Nephron (organoid): ENCODE measurements at regions not wholly inside any gene's neighbourhood (a gene's known extent, or its start where the extent isn't known, plus 50 kb on each side); places are given as distances from the start of the nearest gene placed in this dataset.
A peak's percentile ranks its signal among the peaks of the same experiment; 100 is the strongest.

ENCODE experiments used
- H3K27ac Mint-ChIP-seq, 3 experiments: 2 replicates each; pipeline ENCODE4 v1.8.0; 2020; ENCODE audit warnings: mixed read lengths in 3 of 3, mild to moderate bottlenecking in 2 of 3, moderate library complexity in 1 of 3
- H3K27me3 Mint-ChIP-seq: 2 replicates; pipeline ENCODE4 v1.8.0; 2021; ENCODE audit warnings: low read depth, mild to moderate bottlenecking, moderate library complexity, mixed read lengths
- H3K36me3 Mint-ChIP-seq: 2 replicates; pipeline ENCODE4 v1.8.0; 2020; ENCODE audit warnings: low read depth, mixed read lengths
- H3K4me1 Mint-ChIP-seq: 2 replicates; pipeline ENCODE4 v1.8.0; 2020; ENCODE audit warnings: mixed read lengths
- H3K4me3 Mint-ChIP-seq, 3 experiments: 2 replicates each; pipeline ENCODE4 v1.8.0; 2020; ENCODE audit warnings: mild to moderate bottlenecking in 3 of 3, mixed read lengths in 3 of 3, moderate library complexity in 2 of 3
- H3K9me3 Mint-ChIP-seq: 2 replicates; pipeline ENCODE4 v1.8.0; 2020; ENCODE audit warnings: mixed read lengths
- CTCF ChIP-seq, 3 experiments: fragments of 200-600 bp; sonication (generic); IDR thresholded peaks; one replicate each; pipeline ENCODE4 v1.5.0; 2021; ENCODE audit warnings: antibody characterized with exemption in 3 of 3; ENCODE audit not compliant: unreplicated experiment in 3 of 3

GRCh38 chr15:67944010-67944641 is 104.3 kb upstream of the RNU6-1 start:
- Mint-ChIP-seq H3K9me3 (no peaks in the 10 kb centered on the region), H3K36me3 (peaks cover 5% of the 10 kb centered on the region), H3K4me3 (no peak overlapping the region), H3K4me1 (peaks cover 38% of the 10 kb centered on the region), H3K27me3 (no peaks in the 10 kb centered on the region), H3K27ac (peak overlapping the region; percentile 27 to 86 (median 52))
- no peak for TF ChIP-seq CTCF (IDR thresholded peaks at IDR 0.05; ENCODE audit: unreplicated experiment in 3 of 3)

- peak overlapping the region; percentile 87 to 91 (median 90) for H3K27ac Mint-ChIP-seq
- H3K4me3 Mint-ChIP-seq: no peak overlapping the region
- no peaks in the 10 kb centered on the region for H3K27me3 Mint-ChIP-seq
- H3K36me3 Mint-ChIP-seq: peaks cover 5% of the 10 kb centered on the region
- no peaks in the 10 kb centered on the region for H3K9me3 Mint-ChIP-seq
- no peak for TF ChIP-seq CTCF (IDR thresholded peaks at IDR 0.05; ENCODE audit: unreplicated experiment in 3 of 3)
- H3K4me1 Mint-ChIP-seq: peaks cover 38% of the 10 kb centered on the region
Observed at GRCh38 chr15:67945131-67945530, 105.3 kb upstream of the RNU6-1 start.

GRCh38 chr15:67945951-67946700 is 106.3 kb upstream of the RNU6-1 start:
- no peaks in the 10 kb centered on the region for H3K9me3 Mint-ChIP-seq
- H3K36me3 Mint-ChIP-seq: peaks cover 5% of the 10 kb centered on the region
- H3K4me3 Mint-ChIP-seq: peak overlapping the region in 2 of 3 experiments; percentile 10 to 26
- peaks cover 38% of the 10 kb centered on the region for H3K4me1 Mint-ChIP-seq
- H3K27me3 Mint-ChIP-seq: no peaks in the 10 kb centered on the region
- no peak for TF ChIP-seq CTCF (IDR thresholded peaks at IDR 0.05; ENCODE audit: unreplicated experiment in 3 of 3)
- H3K27ac Mint-ChIP-seq: peak overlapping the region; percentile 87 to 91 (median 90)

GRCh38 chr15:67946701-67947100 is 106.9 kb upstream of the RNU6-1 start:
- no peak for TF ChIP-seq CTCF (IDR thresholded peaks at IDR 0.05; ENCODE audit: unreplicated experiment in 3 of 3)
- Mint-ChIP-seq H3K27ac (peak overlapping the region; percentile 87 to 91 (median 90)), H3K4me1 (peaks cover 34% of the 10 kb centered on the region), H3K27me3 (no peaks in the 10 kb centered on the region), H3K36me3 (peaks cover 5% of the 10 kb centered on the region), H3K9me3 (no peaks in the 10 kb centered on the region), H3K4me3 (peak overlapping the region in 2 of 3 experiments; percentile 7 to 19)

- Mint-ChIP-seq H3K36me3 (peaks cover 5% of the 10 kb centered on the region), H3K4me3 (no peak overlapping the region), H3K27ac (peak overlapping the region; percentile 87 to 91 (median 90)), H3K27me3 (no peaks in the 10 kb centered on the region), H3K9me3 (no peaks in the 10 kb centered on the region), H3K4me1 (peaks cover 28% of the 10 kb centered on the region)
- no peak for TF ChIP-seq CTCF (IDR thresholded peaks at IDR 0.05; ENCODE audit: unreplicated experiment in 3 of 3)
Observed at GRCh38 chr15:67947254-67948039, 106.7 kb upstream of the PIAS1 start.
